Hypothalamus (tissue), 51 donors: ENCODE measurements at regions not wholly inside any gene's neighbourhood (a gene's known extent, or its start where the extent isn't known, plus 50 kb on each side); places are given as distances from the start of the nearest gene placed in this dataset.
"Not testable (repeated sequence)": the region's sequence is repeated elsewhere in the genome, so short reads cannot be mapped to it uniquely, and the experiment has no call there.

Experiments used
- DNase-seq, 51 donors: peaks; one replicate each; lab custom pipeline; 2025; lab: John Stamatoyannopoulos, UW

- DNase-seq = no peak
Observed at GRCh38 chr2:147615726-147616125, 229.1 kb upstream of the ACVR2A start.

GRCh38 chr2:147614979-147615470 lies 229.8 kb upstream of the ACVR2A start:
- no peak for DNase-seq

- no peak for DNase-seq
Observed at GRCh38 chr2:147614471-147614870, 230.4 kb upstream of the ACVR2A start.

GRCh38 chr2:147610496-147611040 lies 234.3 kb upstream of the ACVR2A start:
- DNase-seq = no peak

GRCh38 chr2:147609301-147609700 lies 235.5 kb upstream of the ACVR2A start:
- DNase-seq = no peak

GRCh38 chr2:147607379-147607778 lies 237.4 kb upstream of the ACVR2A start:
- no peak for DNase-seq

- DNase-seq = no peak
Observed at GRCh38 chr2:147603876-147604275, 241.0 kb upstream of the ACVR2A start.

GRCh38 chr2:147603447-147603846 lies 241.4 kb upstream of the ACVR2A start:
- no peak for DNase-seq

GRCh38 chr2:147600646-147601045 lies 244.2 kb upstream of the ACVR2A start:
- DNase-seq = no peak

GRCh38 chr2:147600223-147600622 lies 244.6 kb upstream of the ACVR2A start:
- DNase-seq = no peak

- DNase-seq = no peak
Observed at GRCh38 chr2:147595200-147595599, 249.6 kb upstream of the ACVR2A start.

GRCh38 chr2:147594038-147594437 lies 250.8 kb upstream of the ACVR2A start:
- DNase-seq = no peak

- not testable (repeated sequence) for DNase-seq
Observed at GRCh38 chr2:147592784-147593183, 252.0 kb upstream of the ACVR2A start.

- no peak for DNase-seq
Observed at GRCh38 chr2:147589127-147589526, 255.7 kb upstream of the ACVR2A start.

- no peak for DNase-seq
Observed at GRCh38 chr2:147588191-147588590, 256.6 kb upstream of the ACVR2A start.

- DNase-seq = no peak
Observed at GRCh38 chr2:147578529-147578928, 266.3 kb upstream of the ACVR2A start.

GRCh38 chr2:147577998-147578380 lies 266.8 kb upstream of the ACVR2A start:
- DNase-seq = no peak

GRCh38 chr2:147577323-147577997 lies 267.4 kb upstream of the ACVR2A start:
- DNase-seq = no peak

- no peak for DNase-seq
Observed at GRCh38 chr2:147575106-147575505, 269.7 kb upstream of the ACVR2A start.

- DNase-seq = no peak
Observed at GRCh38 chr2:147572622-147573021, 272.2 kb upstream of the ACVR2A start.

GRCh38 chr2:147569426-147569825 lies 275.4 kb upstream of the ACVR2A start:
- no peak for DNase-seq

GRCh38 chr2:147568109-147568508 lies 276.7 kb upstream of the ACVR2A start:
- no peak for DNase-seq

- no peak for DNase-seq
Observed at GRCh38 chr2:147567136-147567535, 277.7 kb upstream of the ACVR2A start.
